ENCODE measurements at regions not wholly inside any gene's neighbourhood (a gene's known extent, or its start where the extent isn't known, plus 50 kb on each side); places are given as distances from the start of the nearest gene placed in this dataset.

- DNase-seq, result no peak
Observed at GRCh38 chr6:43965628-43966373, 161.5 kb downstream of the MRPL14 start.

GRCh38 chr6:43964659-43965570, 162.3 kb downstream of the MRPL14 start:
- DNase-seq, result no peak

GRCh38 chr6:43963877-43964658, 163.2 kb downstream of the MRPL14 start:
- DNase-seq, result no peak

GRCh38 chr6:43963203-43963602, 164.0 kb downstream of the MRPL14 start:
- DNase-seq, result no peak

- DNase-seq, result no peak
Observed at GRCh38 chr6:43962458-43962857, 164.8 kb downstream of the MRPL14 start.

GRCh38 chr6:43957273-43957672, 170.0 kb downstream of the MRPL14 start:
- DNase-seq, result no peak

- no peak for DNase-seq
Observed at GRCh38 chr6:43956478-43956877, 170.8 kb downstream of the MRPL14 start.

- DNase-seq, result no peak
Observed at GRCh38 chr6:43954311-43955131, 172.7 kb downstream of the MRPL14 start.

- DNase-seq, result no peak
Observed at GRCh38 chr6:43953794-43954310, 173.4 kb downstream of the MRPL14 start.

GRCh38 chr6:43953256-43953655, 174.0 kb downstream of the MRPL14 start:
- no peak for DNase-seq

- DNase-seq, result no peak
Observed at GRCh38 chr6:43952746-43953145, 174.5 kb downstream of the MRPL14 start.

- no peak for DNase-seq
Observed at GRCh38 chr6:43951756-43952675, 175.2 kb downstream of the MRPL14 start.

GRCh38 chr6:43951063-43951755, 176.0 kb downstream of the MRPL14 start:
- no peak for DNase-seq

- DNase-seq, result no peak
Observed at GRCh38 chr6:43950731-43951062, 176.6 kb downstream of the MRPL14 start.

- no peak for DNase-seq
Observed at GRCh38 chr6:43950051-43950605, 177.1 kb downstream of the MRPL14 start.

- no peak for DNase-seq
Observed at GRCh38 chr6:43949551-43949991, 177.7 kb downstream of the MRPL14 start.

GRCh38 chr6:43948527-43949485, 178.4 kb downstream of the MRPL14 start:
- DNase-seq, result no peak

GRCh38 chr6:43947860-43948259, 177.8 kb downstream of the VEGFA start:
- DNase-seq, result no peak

Data from NK-92 treated with Interleukin-12 subunit alpha and Interleukin-12 subunit beta, amount 100 ng/mL, for 24 hours (cell line).